HG03354 (cell line): ENCODE measurements at regions not wholly inside any gene's neighbourhood (a gene's known extent, or its start where the extent isn't known, plus 50 kb on each side); places are given as distances from the start of the nearest gene placed in this dataset.
"Not testable (repeated sequence)": the region's sequence is repeated elsewhere in the genome, so short reads cannot be mapped to it uniquely, and the experiment has no call there.

Experiments
- ATAC-seq: cut with Tn5 transposase; IDR thresholded peaks from one replicate; pipeline ENCODE4 v1.9.1; 2021; ENCODE audit warnings: mild to moderate bottlenecking; ENCODE audit not compliant: unreplicated experiment, poor library complexity, severe bottlenecking

DNA sequence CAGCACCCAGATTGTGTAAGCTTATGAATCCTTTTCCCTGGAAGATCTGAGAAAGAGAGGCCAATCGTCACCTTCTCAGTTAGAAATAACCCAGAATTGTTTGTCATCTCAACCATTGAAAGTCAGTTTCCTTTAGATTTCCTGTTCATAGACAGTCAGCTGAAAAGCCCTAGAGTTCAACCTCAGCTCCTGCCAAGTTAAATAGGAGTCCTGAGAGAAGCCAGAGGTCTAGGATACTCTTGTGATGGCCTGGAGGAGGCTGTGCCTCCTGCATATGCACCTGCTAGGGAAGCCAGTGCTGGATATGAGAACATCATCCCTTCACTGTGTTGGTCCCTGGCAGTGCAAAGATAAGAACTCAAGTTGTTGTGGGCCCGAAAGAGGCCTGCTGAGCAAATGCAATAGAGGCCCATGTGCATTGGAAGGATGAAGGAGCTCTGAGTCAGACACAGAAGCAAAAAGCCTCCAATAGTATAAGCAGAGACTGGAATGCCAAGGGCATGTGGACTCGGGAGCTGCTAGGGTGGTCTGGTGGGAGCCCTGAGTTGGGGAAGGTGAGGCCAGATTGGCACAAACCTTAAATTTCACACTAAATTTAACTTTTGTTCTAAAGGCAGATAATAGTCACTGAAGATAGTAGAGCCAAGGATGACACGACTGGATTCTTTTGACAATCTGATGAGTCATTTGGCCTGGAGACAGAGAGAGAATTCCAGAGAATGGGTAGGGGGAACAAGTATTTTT lies 520.9 kb upstream of the CDH5 start:
- ATAC-seq, result no peak

GRCh38 chr16:65843941-65844340 lies 522.5 kb upstream of the CDH5 start:
- ATAC-seq, result no peak

DNA sequence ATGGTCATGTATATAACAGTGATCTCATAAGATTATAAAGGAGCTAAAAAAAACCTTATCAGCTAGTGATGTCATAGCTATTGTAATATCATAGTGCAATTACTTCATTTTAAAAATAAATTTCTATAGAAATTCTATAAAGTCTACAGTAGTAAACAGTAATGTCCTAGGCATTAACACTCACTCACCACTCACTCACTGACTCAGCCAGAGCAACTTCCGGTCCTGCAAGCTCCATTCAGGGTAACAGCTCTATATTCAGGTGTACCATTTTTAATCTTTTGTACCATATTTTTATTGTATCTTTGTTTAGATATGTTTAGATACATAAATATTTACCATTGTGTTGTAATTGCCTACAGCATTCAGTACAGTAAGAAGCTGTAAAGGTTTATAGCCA lies 524.4 kb upstream of the CDH5 start:
- ATAC-seq, result no peak

- ATAC-seq, result no peak
Observed at GRCh38 chr16:65838001-65838400, 528.5 kb upstream of the CDH5 start.

DNA sequence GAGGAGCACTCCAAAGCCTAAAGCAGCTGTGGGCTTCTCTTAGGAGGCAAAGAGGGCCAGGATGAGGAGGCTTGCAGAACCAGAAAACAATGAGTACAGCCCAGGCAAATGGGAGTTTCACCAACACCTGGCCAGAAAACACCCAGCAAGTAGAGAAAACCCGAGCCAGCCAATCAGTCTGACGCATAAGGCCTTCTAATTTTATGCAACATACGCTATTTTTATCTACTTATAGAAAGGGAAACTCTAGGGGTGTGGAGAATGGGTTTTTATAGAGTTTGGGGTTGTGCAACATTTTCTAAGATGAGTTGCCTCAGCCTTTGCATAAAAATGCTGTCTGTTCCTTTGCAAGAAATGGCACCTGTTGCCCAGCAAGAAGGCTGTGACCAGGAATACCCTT lies 529.0 kb upstream of the CDH5 start:
- ATAC-seq, result no peak

DNA sequence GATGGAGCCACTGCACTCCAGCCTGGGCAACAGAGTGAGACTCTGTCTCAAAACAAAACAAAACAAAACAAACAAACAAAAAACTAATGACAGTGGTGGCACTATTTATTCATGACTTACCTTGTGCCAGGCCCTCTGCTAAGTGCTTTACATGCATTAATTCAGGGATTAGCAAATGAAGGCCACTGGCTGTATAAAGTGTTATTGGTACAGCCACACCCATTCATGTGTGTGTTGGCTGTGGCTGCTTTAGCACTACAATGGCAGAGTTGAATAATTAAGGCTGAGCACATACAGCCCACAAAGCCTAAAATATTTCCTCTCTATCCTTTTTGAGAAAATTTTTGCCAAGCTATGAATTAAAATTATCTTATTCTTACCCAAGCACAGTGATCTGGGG lies 531.8 kb upstream of the CDH5 start:
- no peak for ATAC-seq

- ATAC-seq, result no peak
Observed at GRCh38 chr16:65833171-65833871, 533.2 kb upstream of the CDH5 start.

DNA sequence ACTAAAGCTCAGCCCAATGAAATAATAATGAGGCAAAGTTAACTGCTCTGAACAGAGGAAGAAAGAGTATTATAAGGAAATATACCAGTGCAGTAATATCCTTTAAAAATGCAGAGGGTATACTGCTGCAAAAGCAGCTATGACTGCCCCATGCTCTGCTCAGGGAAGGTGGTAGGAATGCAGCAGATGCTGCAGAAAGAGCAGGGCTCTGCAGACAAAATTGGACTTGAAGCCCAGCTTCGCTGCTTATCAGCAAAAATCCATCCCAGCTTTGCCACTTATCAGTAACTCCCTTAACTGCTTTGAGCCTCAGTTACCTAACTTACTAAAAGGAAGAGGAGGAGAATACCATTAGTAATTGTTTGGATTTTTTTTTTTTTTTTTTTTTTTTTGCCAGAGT lies 533.8 kb upstream of the CDH5 start:
- ATAC-seq, result no peak

DNA sequence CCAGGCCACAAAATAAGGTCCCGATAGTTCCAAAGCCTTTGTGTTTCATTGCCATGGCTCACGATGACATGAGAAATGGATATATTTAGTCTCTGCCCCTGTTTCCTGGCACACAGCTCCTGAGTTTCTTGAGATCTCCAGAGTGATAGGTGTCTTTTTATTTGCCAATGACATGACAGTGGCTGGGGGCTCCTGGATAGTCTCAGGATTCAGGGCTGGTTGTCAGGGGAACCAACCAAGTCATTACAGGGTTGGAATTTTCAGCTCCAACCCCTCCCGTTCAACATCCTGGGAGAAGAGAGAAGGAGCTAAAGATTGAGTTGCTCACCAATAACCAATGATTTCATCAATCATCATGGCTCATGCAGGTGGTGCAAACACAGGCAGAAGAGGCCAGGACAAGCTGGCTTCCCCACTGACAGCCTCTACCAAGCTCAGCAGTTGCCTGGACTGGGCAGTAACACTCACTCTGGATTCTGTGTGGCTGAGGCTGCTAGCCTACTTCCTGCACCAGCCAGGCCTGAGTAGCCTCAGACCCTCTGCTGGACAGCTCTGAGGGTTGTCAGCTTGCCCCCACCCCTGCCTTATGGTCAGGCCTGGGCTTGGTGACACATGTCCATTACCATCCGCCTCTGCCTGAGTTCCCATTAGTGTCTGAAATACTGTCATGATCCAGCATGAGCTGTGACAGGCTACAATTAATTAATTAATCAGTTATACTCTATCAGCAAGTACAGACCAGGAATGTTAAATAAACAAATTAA lies 534.4 kb upstream of the CDH5 start:
- no peak for ATAC-seq

GRCh38 chr16:65829076-65829475 lies 537.4 kb upstream of the CDH5 start:
- ATAC-seq, result no peak

DNA sequence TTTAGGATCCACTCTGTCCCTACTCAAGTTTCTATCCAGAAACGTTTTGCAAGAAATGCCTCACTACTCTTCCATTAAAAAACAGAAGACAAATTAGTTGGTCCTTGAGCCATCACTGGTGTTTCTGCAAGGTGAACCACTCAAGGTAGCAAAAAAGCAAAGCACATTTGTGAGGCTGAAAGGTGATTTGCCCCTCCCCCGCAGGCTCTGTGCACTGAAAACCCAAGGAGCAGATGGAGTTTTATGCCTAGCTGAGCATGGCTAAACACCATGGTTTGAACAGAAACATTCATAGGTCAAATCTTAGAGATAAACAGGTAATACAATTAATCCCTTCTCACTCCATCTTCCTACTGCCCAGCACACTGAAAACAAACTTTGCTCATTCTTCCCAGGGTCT lies 538.2 kb upstream of the CDH5 start:
- ATAC-seq, result no peak

DNA sequence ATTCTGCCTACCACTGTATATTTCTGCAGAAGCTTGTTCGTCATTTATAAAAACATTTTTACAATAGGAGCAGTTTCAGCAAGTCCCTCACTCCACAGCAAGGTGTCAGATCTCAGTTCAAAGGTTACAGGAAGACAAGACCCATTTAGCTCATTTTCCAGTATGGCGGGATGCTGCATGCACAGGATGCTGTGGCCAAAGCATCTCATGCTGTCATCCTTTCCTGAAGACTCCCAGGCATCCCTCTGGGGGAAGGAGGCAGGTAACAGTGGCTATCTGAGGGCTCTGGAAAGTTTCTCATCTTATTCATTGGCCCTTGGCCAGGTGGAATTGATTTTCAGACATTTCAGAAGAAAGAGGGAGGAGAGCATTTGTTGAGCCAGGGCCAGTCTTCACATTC lies 539.3 kb upstream of the CDH5 start:
- ATAC-seq, result no peak

- ATAC-seq, result no peak
Observed at GRCh38 chr16:65825191-65825856, 541.2 kb upstream of the CDH5 start.

DNA sequence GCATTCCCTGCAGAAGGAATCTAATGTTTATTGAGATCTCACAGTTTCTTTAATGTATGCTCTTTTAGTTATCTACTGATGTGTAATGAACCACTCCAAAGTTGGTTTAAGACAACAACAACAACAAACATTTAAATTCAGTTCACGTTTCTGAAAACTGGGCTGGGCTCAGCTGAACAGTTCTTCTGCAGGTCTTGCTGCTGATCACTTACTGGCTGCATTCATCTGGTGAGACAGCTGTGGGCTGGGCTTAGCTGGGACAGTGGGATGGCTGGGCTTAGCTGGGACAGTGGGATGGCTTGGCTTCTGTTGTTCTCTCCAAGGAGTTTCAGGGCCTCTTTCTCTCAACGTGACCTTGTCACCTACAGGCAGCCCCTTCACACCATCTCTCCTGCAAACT lies 544.3 kb upstream of the CDH5 start:
- ATAC-seq, result no peak

- no peak for ATAC-seq
Observed at GRCh38 chr16:65819136-65819898, 547.2 kb upstream of the CDH5 start.

- no peak for ATAC-seq
Observed at GRCh38 chr16:65817799-65818198, 548.7 kb upstream of the CDH5 start.

- no peak for ATAC-seq
Observed at GRCh38 chr16:65817066-65817465, 549.4 kb upstream of the CDH5 start.

GRCh38 chr16:65816556-65816955 lies 549.9 kb upstream of the CDH5 start:
- no peak for ATAC-seq

GRCh38 chr16:65815707-65816106 lies 550.8 kb upstream of the CDH5 start:
- no peak for ATAC-seq

DNA sequence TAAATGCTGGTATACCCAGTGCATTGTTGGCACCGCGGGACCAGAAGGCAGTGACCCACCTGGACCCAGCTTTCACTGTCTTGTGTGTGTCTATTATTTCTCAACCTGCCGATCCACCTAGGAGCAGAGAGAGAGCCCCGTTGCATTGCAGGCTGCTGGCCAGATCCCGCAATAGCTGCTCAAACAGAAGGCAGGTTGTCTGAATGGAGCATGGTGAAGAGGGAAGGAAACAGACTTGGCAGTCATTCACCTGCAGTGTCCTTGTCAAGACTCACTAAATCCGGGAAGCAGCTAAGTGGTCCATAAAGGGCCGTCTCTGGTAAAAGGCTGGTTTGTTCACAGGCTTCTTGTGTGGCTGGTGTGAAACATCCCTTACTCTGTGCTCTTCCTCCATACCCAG lies 552.6 kb upstream of the CDH5 start:
- not testable (repeated sequence) for ATAC-seq
